ENCODE measurements at regions not wholly inside any gene's neighbourhood (a gene's known extent, or its start where the extent isn't known, plus 50 kb on each side); places are given as distances from the start of the nearest gene placed in this dataset.

DNA sequence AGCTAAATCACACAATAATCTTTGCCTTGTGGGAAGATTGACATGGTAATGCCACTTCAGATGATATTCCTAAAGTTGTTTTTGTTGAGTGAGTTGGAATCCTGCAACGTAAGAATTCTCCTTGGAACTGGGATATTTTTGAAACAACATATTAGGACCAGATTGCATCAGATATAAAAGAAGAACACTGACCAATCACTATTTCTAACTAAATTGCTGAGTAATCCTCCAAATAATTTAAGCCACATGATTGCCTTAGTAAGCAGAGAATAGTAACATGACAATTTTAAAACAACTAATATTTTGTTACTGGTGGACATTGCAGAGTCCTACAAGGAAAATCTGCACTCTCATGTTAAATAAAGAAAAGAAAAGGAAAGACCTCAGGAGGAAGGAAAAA, 353.9 kb upstream of the LMCD1 start:
- DNase-seq (no peak), ATAC-seq (ENCODE audit: poor library complexity) (no peak)
- Histone ChIP-seq H3K9me3 (ENCODE audit: control insufficient read depth in 1 of 2, insufficient read depth in 1 of 2, low read length in 2 of 2) (peaks cover 0 to 4% of the 10 kb centered on the region in 2 experiments), H3K4me1 (ENCODE audit: insufficient read depth, low read length) (no peaks in the 10 kb centered on the region), H3K27me3 (ENCODE audit: control insufficient read depth in 1 of 2, insufficient read depth in 2 of 2, low read length in 2 of 2) (no peaks in the 10 kb centered on the region), H3K4me3 (ENCODE audit: low read length) (no peak overlapping the region), H3K36me3 (ENCODE audit: insufficient read depth, low read length) (no peaks in the 10 kb centered on the region), H3K27ac (ENCODE audit: low read depth in 1 of 2, low read length in 2 of 2) (no peak overlapping the region)
- intact Hi-C loops (cut with DNase I, micrococcal nuclease), result no loop called here
- Mint-ChIP-seq H3K9me3 (no peaks in the 10 kb centered on the region), H3K27ac (no peak overlapping the region), H3K4me3 (no peak overlapping the region), H3K27me3 (peaks cover 15% of the 10 kb centered on the region), H3K4me1 (ENCODE audit: low read depth) (no peaks in the 10 kb centered on the region), H3K36me3 (ENCODE audit: low read depth) (no peaks in the 10 kb centered on the region)
- ChIA-PET POLR2A (no interaction called here), CTCF (no interaction called here)
- TF ChIP-seq, protein P1, sequence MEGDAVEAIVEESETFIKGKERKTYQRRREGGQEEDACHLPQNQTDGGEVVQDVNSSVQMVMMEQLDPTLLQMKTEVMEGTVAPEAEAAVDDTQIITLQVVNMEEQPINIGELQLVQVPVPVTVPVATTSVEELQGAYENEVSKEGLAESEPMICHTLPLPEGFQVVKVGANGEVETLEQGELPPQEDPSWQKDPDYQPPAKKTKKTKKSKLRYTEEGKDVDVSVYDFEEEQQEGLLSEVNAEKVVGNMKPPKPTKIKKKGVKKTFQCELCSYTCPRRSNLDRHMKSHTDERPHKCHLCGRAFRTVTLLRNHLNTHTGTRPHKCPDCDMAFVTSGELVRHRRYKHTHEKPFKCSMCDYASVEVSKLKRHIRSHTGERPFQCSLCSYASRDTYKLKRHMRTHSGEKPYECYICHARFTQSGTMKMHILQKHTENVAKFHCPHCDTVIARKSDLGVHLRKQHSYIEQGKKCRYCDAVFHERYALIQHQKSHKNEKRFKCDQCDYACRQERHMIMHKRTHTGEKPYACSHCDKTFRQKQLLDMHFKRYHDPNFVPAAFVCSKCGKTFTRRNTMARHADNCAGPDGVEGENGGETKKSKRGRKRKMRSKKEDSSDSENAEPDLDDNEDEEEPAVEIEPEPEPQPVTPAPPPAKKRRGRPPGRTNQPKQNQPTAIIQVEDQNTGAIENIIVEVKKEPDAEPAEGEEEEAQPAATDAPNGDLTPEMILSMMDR (IDR thresholded peaks at IDR 0.05), result no peak

DNA sequence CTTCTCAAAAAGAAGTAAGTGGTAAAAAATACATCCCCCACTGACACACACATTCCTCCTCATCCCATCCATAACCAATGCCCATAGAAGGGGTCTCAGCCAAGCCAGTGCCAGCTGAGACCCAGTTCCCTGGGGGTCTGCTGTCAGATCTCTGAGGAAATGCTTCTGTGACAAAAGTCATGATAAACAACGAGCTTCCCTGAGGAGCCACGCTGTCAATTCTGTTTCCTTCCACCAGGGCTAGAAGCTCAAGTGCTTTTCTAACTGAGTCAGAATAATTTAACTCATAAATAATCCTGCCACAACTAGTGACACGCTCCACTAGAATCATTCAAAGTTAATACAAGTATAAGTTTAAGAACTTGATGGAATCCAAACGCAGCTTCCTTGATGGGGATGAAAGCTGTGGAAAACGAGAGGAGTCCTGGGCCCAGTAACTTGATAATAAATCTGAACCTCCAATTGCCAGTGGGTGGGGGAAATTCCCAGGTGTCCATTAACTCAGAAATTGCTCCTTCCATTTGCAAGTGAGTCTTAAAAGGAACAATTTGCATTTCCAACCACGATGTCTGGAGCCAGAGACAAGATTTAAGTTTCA, 348.7 kb upstream of the LMCD1 start:
- peaks cover 20% of the 10 kb centered on the region for H3K27me3 Mint-ChIP-seq
- ChIA-PET POLR2A (no interaction called here), CTCF (no interaction called here)
- H3K4me3 Mint-ChIP-seq, result no peak overlapping the region
- TF ChIP-seq, protein P1 (IDR thresholded peaks at IDR 0.05), result no peak
- no peaks in the 10 kb centered on the region for H3K36me3 ChIP-seq (ENCODE audit: insufficient read depth, low read length)
- no peaks in the 10 kb centered on the region for H3K9me3 Mint-ChIP-seq
- H3K27me3 ChIP-seq (ENCODE audit: control insufficient read depth in 1 of 2, insufficient read depth in 2 of 2, low read length in 2 of 2), result no peaks in the 10 kb centered on the region
- no peaks in the 10 kb centered on the region for H3K4me1 ChIP-seq (ENCODE audit: insufficient read depth, low read length)
- no peak overlapping the region for H3K4me3 ChIP-seq (ENCODE audit: low read length)
- DNase-seq (no peak), ATAC-seq (ENCODE audit: poor library complexity) (no peak)
- H3K36me3 Mint-ChIP-seq (ENCODE audit: low read depth), result no peaks in the 10 kb centered on the region
- H3K27ac ChIP-seq (ENCODE audit: low read depth in 1 of 2, low read length in 2 of 2), result no peak overlapping the region
- H3K9me3 ChIP-seq (ENCODE audit: control insufficient read depth in 1 of 2, insufficient read depth in 1 of 2, low read length in 2 of 2), result no peaks in the 10 kb centered on the region
- H3K27ac Mint-ChIP-seq, result no peak overlapping the region
- H3K4me1 Mint-ChIP-seq (ENCODE audit: low read depth), result no peaks in the 10 kb centered on the region
- intact Hi-C loops (cut with DNase I, micrococcal nuclease), result no loop called here

DNA sequence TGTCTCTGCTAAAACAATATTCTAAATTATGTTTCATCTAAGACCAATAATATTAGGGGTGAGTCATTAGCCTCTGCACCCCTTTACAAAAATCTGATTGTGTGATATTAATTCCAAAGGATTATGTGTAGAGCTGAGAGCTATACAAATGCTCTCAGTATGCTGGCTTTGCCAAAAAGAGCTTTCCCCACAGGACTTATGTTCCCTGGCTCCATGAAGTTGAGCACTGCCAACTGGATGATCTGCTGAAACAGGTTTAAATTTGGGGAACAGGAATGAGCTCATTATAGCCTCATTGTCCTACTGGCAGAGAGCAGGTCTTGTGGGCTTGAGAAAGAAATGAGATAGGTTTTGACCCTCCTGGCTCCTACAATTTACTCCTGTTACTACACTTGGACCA, 347.8 kb upstream of the LMCD1 start:
- no peaks in the 10 kb centered on the region for H3K27me3 ChIP-seq (ENCODE audit: control insufficient read depth in 1 of 2, insufficient read depth in 2 of 2, low read length in 2 of 2)
- ChIA-PET CTCF (no interaction called here), POLR2A (no interaction called here)
- no peak for DNase-seq
- no peak overlapping the region for H3K27ac ChIP-seq (ENCODE audit: low read depth in 1 of 2, low read length in 2 of 2)
- no peaks in the 10 kb centered on the region for H3K36me3 ChIP-seq (ENCODE audit: insufficient read depth, low read length)
- no peaks in the 10 kb centered on the region for H3K4me1 Mint-ChIP-seq (ENCODE audit: low read depth)
- no peak for ATAC-seq (ENCODE audit: poor library complexity)
- H3K4me3 ChIP-seq (ENCODE audit: low read length), result no peak overlapping the region
- intact Hi-C loops (cut with DNase I, micrococcal nuclease), result no loop called here
- peaks cover 11% of the 10 kb centered on the region for H3K27me3 Mint-ChIP-seq
- H3K36me3 Mint-ChIP-seq (ENCODE audit: low read depth), result no peaks in the 10 kb centered on the region
- no peaks in the 10 kb centered on the region for H3K9me3 Mint-ChIP-seq
- H3K9me3 ChIP-seq (ENCODE audit: control insufficient read depth in 1 of 2, insufficient read depth in 1 of 2, low read length in 2 of 2), result no peaks in the 10 kb centered on the region
- H3K4me1 ChIP-seq (ENCODE audit: insufficient read depth, low read length), result no peaks in the 10 kb centered on the region
- TF ChIP-seq, protein P1 (IDR thresholded peaks at IDR 0.05), result no peak
- no peak overlapping the region for H3K27ac Mint-ChIP-seq
- H3K4me3 Mint-ChIP-seq, result no peak overlapping the region

Measured in CD4-positive, alpha-beta T cell (primary cell).